Upper lobe of right lung (tissue), 1 donor: ENCODE measurements at regions not wholly inside any gene's neighbourhood (a gene's known extent, or its start where the extent isn't known, plus 50 kb on each side); places are given as distances from the start of the nearest gene placed in this dataset.
A peak's percentile ranks its signal among the peaks of the same experiment; 100 is the strongest.

Source experiments
- ATAC-seq: fragments of 200-7000 bp; cut with Tn5 transposase; one replicate; pipeline ENCODE4 v1.9.1; 2020; ENCODE audit warnings: mild to moderate bottlenecking, moderate library complexity
- DNase-seq: peaks from one replicate; pipeline ENCODE4 v3.0.0-alpha.2; 2020
- H3K27ac ChIP-seq: fragments of 200-600 bp; one replicate; pipeline ENCODE4 v1.8.0; 2022
- H3K27me3 ChIP-seq: fragments of 200-600 bp; one replicate; pipeline ENCODE4 v1.8.0; 2022; ENCODE audit warnings: mild to moderate bottlenecking
- H3K36me3 ChIP-seq: fragments of 200-600 bp; one replicate; pipeline ENCODE4 v1.8.0; 2022
- H3K4me1 ChIP-seq: fragments of 200-600 bp; one replicate; pipeline ENCODE4 v1.8.0; 2022
- H3K4me3 ChIP-seq: fragments of 200-600 bp; one replicate; pipeline ENCODE4 v1.8.0; 2022; ENCODE audit warnings: mild to moderate bottlenecking
- H3K9me3 ChIP-seq: fragments of 200-600 bp; one replicate; pipeline ENCODE4 v1.8.0; 2022
- intact Hi-C: fragments of 100-400 bp; cut with DNase I; formaldehyde crosslinking; loops from one replicate; pipeline ENCODE4 v1.11.0; 2022
- TF ChIP-seq, protein P1 (sequence below): fragments of 200-600 bp; IDR thresholded peaks from one replicate; pipeline ENCODE4 v1.8.0; 2022; ENCODE audit warnings: antibody characterized with exemption
- donor health status: DM: no; HTN: yes; CAD: no; lungs with severe emphysema.

DNA sequence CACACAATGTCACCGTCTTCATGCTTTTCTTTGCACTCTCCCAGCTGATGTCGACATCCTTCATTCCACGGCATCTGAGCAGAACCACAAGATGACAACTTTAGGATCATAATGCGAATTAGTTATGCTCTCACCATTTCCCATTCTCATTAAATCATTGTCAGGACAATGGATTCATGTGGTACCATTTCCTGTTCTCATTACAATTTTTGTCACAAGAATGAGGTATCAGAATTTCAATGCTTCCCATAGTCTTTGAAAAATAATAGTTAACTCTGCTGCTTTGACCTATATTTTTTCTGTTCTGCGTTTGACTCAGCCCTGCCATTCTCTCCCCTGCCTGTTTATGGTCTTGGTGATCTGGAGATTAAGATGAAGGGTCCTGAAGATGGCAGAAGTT, 175.7 kb upstream of the MDFIC2 start:
- H3K36me3 ChIP-seq: no peaks in the 10 kb centered on the region
- no peak for ATAC-seq
- H3K27ac ChIP-seq: no peak overlapping the region
- DNase-seq: no peak
- TF ChIP-seq, protein P1, sequence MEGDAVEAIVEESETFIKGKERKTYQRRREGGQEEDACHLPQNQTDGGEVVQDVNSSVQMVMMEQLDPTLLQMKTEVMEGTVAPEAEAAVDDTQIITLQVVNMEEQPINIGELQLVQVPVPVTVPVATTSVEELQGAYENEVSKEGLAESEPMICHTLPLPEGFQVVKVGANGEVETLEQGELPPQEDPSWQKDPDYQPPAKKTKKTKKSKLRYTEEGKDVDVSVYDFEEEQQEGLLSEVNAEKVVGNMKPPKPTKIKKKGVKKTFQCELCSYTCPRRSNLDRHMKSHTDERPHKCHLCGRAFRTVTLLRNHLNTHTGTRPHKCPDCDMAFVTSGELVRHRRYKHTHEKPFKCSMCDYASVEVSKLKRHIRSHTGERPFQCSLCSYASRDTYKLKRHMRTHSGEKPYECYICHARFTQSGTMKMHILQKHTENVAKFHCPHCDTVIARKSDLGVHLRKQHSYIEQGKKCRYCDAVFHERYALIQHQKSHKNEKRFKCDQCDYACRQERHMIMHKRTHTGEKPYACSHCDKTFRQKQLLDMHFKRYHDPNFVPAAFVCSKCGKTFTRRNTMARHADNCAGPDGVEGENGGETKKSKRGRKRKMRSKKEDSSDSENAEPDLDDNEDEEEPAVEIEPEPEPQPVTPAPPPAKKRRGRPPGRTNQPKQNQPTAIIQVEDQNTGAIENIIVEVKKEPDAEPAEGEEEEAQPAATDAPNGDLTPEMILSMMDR: no peak
- H3K4me3 ChIP-seq: no peak overlapping the region
- no peaks in the 10 kb centered on the region for H3K27me3 ChIP-seq
- no peaks in the 10 kb centered on the region for H3K4me1 ChIP-seq
- intact Hi-C loops: no loop called here
- H3K9me3 ChIP-seq: no peaks in the 10 kb centered on the region

DNA sequence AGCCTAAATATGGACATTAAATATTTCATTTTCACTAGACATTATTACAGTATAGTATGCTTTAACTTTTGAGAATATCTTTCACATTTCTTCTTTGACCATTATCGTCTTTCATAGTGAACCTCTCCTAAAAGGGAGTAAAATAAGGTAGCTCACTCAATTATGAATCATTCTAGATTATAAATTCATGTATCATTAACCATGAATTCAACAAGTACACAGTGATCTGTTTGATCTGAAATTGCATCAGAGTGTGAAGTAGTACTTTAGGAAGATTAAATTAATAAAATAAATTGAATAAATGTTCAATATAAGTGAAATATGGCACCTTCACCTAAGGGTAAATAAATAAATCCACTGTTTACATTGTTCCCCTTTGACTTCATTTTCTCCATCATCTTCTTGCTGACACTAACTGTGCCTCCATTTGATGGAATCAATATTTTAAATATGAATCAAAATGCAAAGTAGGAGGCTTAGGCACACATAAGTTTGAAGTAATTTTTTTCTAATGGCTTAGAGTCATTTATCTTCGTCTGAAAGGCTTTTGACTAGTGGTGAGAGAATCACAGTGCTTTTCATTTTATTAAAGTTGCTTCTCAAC, 174.1 kb upstream of the MDFIC2 start:
- TF ChIP-seq, protein P1: no peak
- no peak overlapping the region for H3K27ac ChIP-seq
- no peaks in the 10 kb centered on the region for H3K9me3 ChIP-seq
- no peak for DNase-seq
- H3K36me3 ChIP-seq: no peaks in the 10 kb centered on the region
- H3K4me3 ChIP-seq: no peak overlapping the region
- ATAC-seq: no peak
- no peaks in the 10 kb centered on the region for H3K4me1 ChIP-seq
- intact Hi-C loops: no loop called here
- peaks cover 2% of the 10 kb centered on the region for H3K27me3 ChIP-seq

- Histone ChIP-seq H3K27me3 (no peaks in the 10 kb centered on the region), H3K4me3 (no peak overlapping the region), H3K27ac (no peak overlapping the region), H3K36me3 (no peaks in the 10 kb centered on the region), H3K9me3 (no peaks in the 10 kb centered on the region), H3K4me1 (no peaks in the 10 kb centered on the region)
- TF ChIP-seq, protein P1: no peak
- no peak for ATAC-seq
- DNase-seq: no peak
- intact Hi-C loops: no loop called here
Observed at GRCh38 chr3:70476174-70476573, 163.7 kb upstream of the MDFIC2 start.

GRCh38 chr3:70471464-70472342, 159.3 kb upstream of the MDFIC2 start:
- no peaks in the 10 kb centered on the region for H3K36me3 ChIP-seq
- ATAC-seq (peak; percentile 58), DNase-seq (no peak)
- no peaks in the 10 kb centered on the region for H3K27me3 ChIP-seq
- H3K9me3 ChIP-seq: no peaks in the 10 kb centered on the region
- no peaks in the 10 kb centered on the region for H3K4me1 ChIP-seq
- H3K4me3 ChIP-seq: no peak overlapping the region
- intact Hi-C loops: no loop called here
- TF ChIP-seq, protein P1: no peak
- H3K27ac ChIP-seq: no peak overlapping the region

GRCh38 chr3:70466096-70466495, 153.7 kb upstream of the MDFIC2 start:
- no peaks in the 10 kb centered on the region for H3K27me3 ChIP-seq
- no peaks in the 10 kb centered on the region for H3K36me3 ChIP-seq
- H3K4me3 ChIP-seq: no peak overlapping the region
- no peak overlapping the region for H3K27ac ChIP-seq
- TF ChIP-seq, protein P1: no peak
- DNase-seq: no peak
- no peak for ATAC-seq
- H3K9me3 ChIP-seq: no peaks in the 10 kb centered on the region
- intact Hi-C loops: no loop called here
- H3K4me1 ChIP-seq: no peaks in the 10 kb centered on the region
